ENCODE measurements at regions not wholly inside any gene's neighbourhood (a gene's known extent, or its start where the extent isn't known, plus 50 kb on each side); places are given as distances from the start of the nearest gene placed in this dataset.

DNA sequence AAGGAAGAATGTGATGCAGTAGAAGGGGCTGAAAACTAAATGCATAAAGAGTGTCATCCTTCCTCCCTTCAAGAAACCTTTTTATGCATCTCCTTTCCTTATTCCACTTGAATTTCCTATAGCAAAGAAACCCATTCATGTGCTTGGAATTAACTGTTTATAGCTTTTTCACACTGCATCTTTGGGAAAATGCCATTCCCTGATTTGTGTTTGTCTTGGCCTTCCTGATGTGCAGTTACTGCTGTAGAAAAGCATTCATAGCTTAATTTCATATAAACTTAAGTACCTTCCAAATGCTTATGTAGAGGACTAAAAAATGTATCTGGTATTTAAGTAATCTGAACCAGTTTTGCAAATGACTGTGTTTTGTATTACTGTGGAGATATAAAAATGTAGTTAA is 61.8 kb downstream of the SDR9C7 start:
- Histone ChIP-seq H3K4me3 (no peak overlapping the region), H3K9me3 (no peaks in the 10 kb centered on the region), H3K4me1 (no peaks in the 10 kb centered on the region), H3K36me3 (no peaks in the 10 kb centered on the region), H3K27me3 (peaks cover 0 to 4% (median 0%) of the 10 kb centered on the region in 4 donors), H3K27ac (no peak overlapping the region)
- no peak for DNase-seq
- TF ChIP-seq POLR2A (IDR thresholded peaks at IDR 0.05): no peak
- no peak for TF ChIP-seq CTCF (IDR thresholded peaks at IDR 0.05)
- intact Hi-C loops (cut with DNase I): no loop called here

GRCh38 chr12:56867216-56867615 is 67.0 kb downstream of the SDR9C7 start:
- intact Hi-C loops (cut with DNase I): no loop called here
- peaks cover 0 to 43% (median 33%) of the 10 kb centered on the region in 3 donors for H3K9me3 ChIP-seq
- H3K4me1 ChIP-seq: no peaks in the 10 kb centered on the region
- no peak overlapping the region for H3K4me3 ChIP-seq
- no peak overlapping the region for H3K27ac ChIP-seq
- H3K27me3 ChIP-seq: peaks cover 0 to 4% (median 0%) of the 10 kb centered on the region in 4 donors
- WGBS, 2 donors: 31 to 57% methylated on average over 1 of the region's 1 CpG
- no peaks in the 10 kb centered on the region for H3K36me3 ChIP-seq
- no peak for DNase-seq
- TF ChIP-seq POLR2A (IDR thresholded peaks at IDR 0.05) (no peak), CTCF (IDR thresholded peaks at IDR 0.05) (no peak)

DNA sequence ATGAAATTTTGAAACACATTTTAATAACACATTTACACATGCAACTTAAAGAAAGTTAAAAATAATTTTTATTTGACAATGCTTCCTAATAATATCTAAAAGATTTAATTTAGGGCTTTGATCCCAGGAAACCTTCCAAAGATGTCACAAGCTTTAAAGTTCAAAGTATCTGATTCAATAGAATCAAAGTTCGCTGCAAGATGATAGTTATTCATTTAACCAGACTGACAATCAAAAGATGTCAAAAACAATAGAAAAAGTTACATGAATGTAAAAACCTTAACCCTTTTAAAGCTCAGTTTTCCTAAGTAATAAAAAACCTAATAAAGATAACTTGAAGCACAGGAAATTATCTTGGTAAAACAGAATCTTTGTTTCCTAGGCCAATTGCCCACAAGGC is 67.7 kb downstream of the SDR9C7 start:
- no peak for DNase-seq
- Histone ChIP-seq H3K4me3 (no peak overlapping the region), H3K27ac (no peak overlapping the region), H3K4me1 (no peaks in the 10 kb centered on the region), H3K27me3 (peaks cover 0 to 4% (median 0%) of the 10 kb centered on the region in 4 donors), H3K36me3 (no peaks in the 10 kb centered on the region), H3K9me3 (peaks cover 0 to 44% (median 34%) of the 10 kb centered on the region in 3 donors)
- intact Hi-C loops (cut with DNase I): no loop called here
- TF ChIP-seq CTCF (IDR thresholded peaks at IDR 0.05): no peak
- no peak for TF ChIP-seq POLR2A (IDR thresholded peaks at IDR 0.05)
- 66 to 76% methylated on average over 1 of the region's 1 CpG for WGBS, 2 donors

DNA sequence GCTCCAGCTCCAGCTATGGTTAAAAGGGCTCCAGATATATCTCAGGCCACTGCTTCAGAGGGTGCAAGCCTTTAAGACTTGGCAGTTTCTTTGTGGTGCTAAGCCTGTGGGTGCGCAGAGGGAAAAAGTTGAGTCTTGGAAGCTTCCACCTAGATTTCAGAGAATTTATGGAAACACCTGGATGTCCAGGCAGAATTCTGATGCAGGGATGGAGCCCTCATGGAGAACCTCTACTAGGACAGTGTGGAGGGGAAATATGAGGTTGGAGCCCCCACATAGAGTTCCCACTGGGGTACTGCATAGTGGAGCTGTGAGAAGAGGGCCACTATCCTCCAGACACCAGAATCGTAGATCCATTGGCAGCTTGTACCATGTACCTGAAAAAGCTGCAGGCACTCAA is 69.9 kb downstream of the SDR9C7 start:
- intact Hi-C loops (cut with DNase I): no loop called here
- Histone ChIP-seq H3K4me1 (no peaks in the 10 kb centered on the region), H3K36me3 (no peaks in the 10 kb centered on the region), H3K9me3 (peaks cover 0 to 44% (median 34%) of the 10 kb centered on the region in 3 donors), H3K4me3 (no peak overlapping the region), H3K27ac (no peak overlapping the region), H3K27me3 (peaks cover 0 to 4% (median 0%) of the 10 kb centered on the region in 4 donors)
- 100% methylated on average over 2 of the region's 2 CpGs; no CpG with 5 or more reads in 1 of the 2 donors for WGBS, 2 donors
- no peak for DNase-seq
- TF ChIP-seq CTCF (IDR thresholded peaks at IDR 0.05) (no peak), POLR2A (IDR thresholded peaks at IDR 0.05) (no peak)

DNA sequence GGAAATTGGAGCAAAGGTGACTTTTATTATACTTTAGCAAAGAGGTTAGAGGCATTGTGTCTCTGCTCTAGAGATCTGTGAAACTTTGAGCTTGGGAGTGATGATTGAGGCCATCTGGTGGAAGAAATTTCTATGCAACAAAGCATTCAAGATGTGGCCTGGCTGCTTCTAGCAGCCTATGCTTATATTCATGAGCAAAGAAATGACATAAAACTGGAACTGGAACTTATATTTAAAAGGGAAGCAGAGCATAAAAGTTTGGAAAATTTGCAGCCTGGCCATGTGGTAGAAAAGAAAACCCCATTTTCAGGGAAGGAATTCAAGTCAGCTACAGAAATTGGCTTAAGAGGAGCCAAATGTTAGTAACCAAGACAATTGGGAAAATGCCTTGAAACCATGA is 70.4 kb downstream of the SDR9C7 start:
- DNase-seq: no peak
- intact Hi-C loops (cut with DNase I): no loop called here
- Histone ChIP-seq H3K36me3 (no peaks in the 10 kb centered on the region), H3K9me3 (peaks cover 0 to 44% (median 34%) of the 10 kb centered on the region in 3 donors), H3K27me3 (peaks cover 0 to 3% (median 0%) of the 10 kb centered on the region in 4 donors), H3K4me3 (no peak overlapping the region), H3K4me1 (no peaks in the 10 kb centered on the region), H3K27ac (no peak overlapping the region)
- TF ChIP-seq POLR2A (IDR thresholded peaks at IDR 0.05) (no peak), CTCF (IDR thresholded peaks at IDR 0.05) (no peak)
